WTC11 (cell line): ENCODE measurements at regions not wholly inside any gene's neighbourhood (a gene's known extent, or its start where the extent isn't known, plus 50 kb on each side); places are given as distances from the start of the nearest gene placed in this dataset.
"Not testable (repeated sequence)": the region's sequence is repeated elsewhere in the genome, so short reads cannot be mapped to it uniquely, and the experiment has no call there.

Source experiments
- ATAC-seq: fragments of 200-7000 bp; cut with Tn5 transposase; 2 replicates; pipeline ENCODE4 v1.10.0; 2021; ENCODE audit warnings: mild to moderate bottlenecking, moderate library complexity
- CTCF ChIA-PET: fragments of 300-600 bp; sonication (Branson Sonifier 250); formaldehyde crosslinking; loops from one replicate; lab custom pipeline; 2021; ENCODE audit warnings: antibody characterized with exemption; lab: Charles Lee
- POLR2A ChIA-PET: fragments of 350-600 bp; sonication (Branson Sonifier 250); formaldehyde crosslinking; loops from one replicate; lab custom pipeline; 2021; ENCODE audit warnings: antibody characterized with exemption; lab: Charles Lee
- DNase-seq: peaks from one replicate; pipeline ENCODE4 v3.0.0; 2021; ENCODE audit warnings: low spot score
- H3K27ac Mint-ChIP-seq: 2 replicates; pipeline ENCODE4 v1.8.0; 2021; ENCODE audit warnings: mixed read lengths
- H3K27me3 Mint-ChIP-seq: 2 replicates; pipeline ENCODE4 v1.8.0; 2021; ENCODE audit warnings: low read depth, mild to moderate bottlenecking, moderate library complexity, mixed read lengths
- H3K36me3 Mint-ChIP-seq: 2 replicates; pipeline ENCODE4 v1.8.0; 2021; ENCODE audit warnings: mixed read lengths
- H3K4me1 Mint-ChIP-seq: 2 replicates; pipeline ENCODE4 v1.8.0; 2022; ENCODE audit warnings: mixed read lengths
- H3K4me3 Mint-ChIP-seq: 2 replicates; pipeline ENCODE4 v1.8.0; 2021; ENCODE audit warnings: mild to moderate bottlenecking, moderate library complexity, mixed read lengths
- H3K9me3 Mint-ChIP-seq: 2 replicates; pipeline ENCODE4 v1.8.0; 2021; ENCODE audit warnings: mixed read lengths
- ATF1 ChIP-seq: sonication (generic); formaldehyde crosslinking; IDR thresholded peaks from 2 replicates; pipeline ENCODE4 v1.8.1; 2023; ENCODE audit warnings: mild to moderate bottlenecking, moderate library complexity, missing genetic modification reagents
- CBFB ChIP-seq: sonication (generic); formaldehyde crosslinking; IDR thresholded peaks from 2 replicates; pipeline ENCODE4 v1.8.1; 2022; ENCODE audit warnings: mild to moderate bottlenecking, low read depth, missing genetic modification reagents
- ELF4 ChIP-seq: sonication (generic); formaldehyde crosslinking; IDR thresholded peaks from 2 replicates; pipeline ENCODE4 v1.8.1; 2022; ENCODE audit warnings: low read depth, mild to moderate bottlenecking, moderate library complexity, missing genetic modification reagents
- HMGA2 ChIP-seq: fragments of 250-450 bp; sonication (Bioruptor Pico); IDR thresholded peaks from 2 replicates; pipeline ENCODE4 v1.4.0; 2021; ENCODE audit warnings: mild to moderate bottlenecking, moderate library complexity
- JAZF1 ChIP-seq: fragments of 250-450 bp; sonication (Bioruptor Pico); IDR thresholded peaks from 2 replicates; pipeline ENCODE4 v1.9.0; 2021; ENCODE audit warnings: moderate library complexity, mild to moderate bottlenecking, inconsistent platforms
- JUN ChIP-seq: sonication (generic); formaldehyde crosslinking; IDR thresholded peaks from 2 replicates; pipeline ENCODE4 v1.8.0; 2023; ENCODE audit warnings: mild to moderate bottlenecking, missing genetic modification reagents
- MYBL2 ChIP-seq: sonication (generic); formaldehyde crosslinking; IDR thresholded peaks from 2 replicates; pipeline ENCODE4 v1.8.1; 2023; ENCODE audit warnings: mild to moderate bottlenecking, moderate library complexity, missing genetic modification reagents
- NR1H2 ChIP-seq: sonication (generic); formaldehyde crosslinking; IDR thresholded peaks from 2 replicates; pipeline ENCODE4 v1.9.0; 2021; ENCODE audit warnings: mild to moderate bottlenecking, moderate library complexity, missing genetic modification reagents
- RELA ChIP-seq: sonication (generic); formaldehyde crosslinking; IDR thresholded peaks from 2 replicates; pipeline ENCODE4 v1.8.1; 2022; ENCODE audit warnings: missing genetic modification reagents, mild to moderate bottlenecking, borderline replicate concordance
- SOX15 ChIP-seq: fragments of 250-450 bp; sonication (Bioruptor Pico); IDR thresholded peaks from 2 replicates; pipeline ENCODE4 v1.9.0; 2021; ENCODE audit warnings: mild to moderate bottlenecking
- TEAD1 ChIP-seq: sonication (generic); formaldehyde crosslinking; IDR thresholded peaks from 2 replicates; pipeline ENCODE4 v1.8.0; 2022; ENCODE audit warnings: mild to moderate bottlenecking, missing genetic modification reagents
- TP53 ChIP-seq: sonication (generic); formaldehyde crosslinking; IDR thresholded peaks from 2 replicates; pipeline ENCODE4 v1.8.1; 2023; ENCODE audit warnings: mild to moderate bottlenecking, missing genetic modification reagents
- ZBTB21 ChIP-seq: sonication (generic); formaldehyde crosslinking; IDR thresholded peaks from 2 replicates; pipeline ENCODE4 v1.8.1; 2023; ENCODE audit warnings: mild to moderate bottlenecking, missing genetic modification reagents, borderline replicate concordance
- ZNF121 ChIP-seq: sonication (generic); formaldehyde crosslinking; IDR thresholded peaks from 2 replicates; pipeline ENCODE4 v1.8.0; 2023; ENCODE audit warnings: missing genetic modification reagents
- ZNF416 ChIP-seq: fragments of 250-450 bp; sonication (Bioruptor Pico); IDR thresholded peaks from 2 replicates; pipeline ENCODE4 v1.9.0; 2021; ENCODE audit warnings: mild to moderate bottlenecking, inconsistent platforms
- ZNF423 ChIP-seq: fragments of 250-450 bp; sonication (Bioruptor Pico); IDR thresholded peaks from 2 replicates; pipeline ENCODE4 v2.1.2; 2022; ENCODE audit warnings: mild to moderate bottlenecking, moderate library complexity
- ZNF671 ChIP-seq: fragments of 250-450 bp; sonication (Bioruptor Pico); IDR thresholded peaks from 2 replicates; pipeline ENCODE4 v1.8.0; 2021; ENCODE audit warnings: mild to moderate bottlenecking
- TF ChIP-seq, protein P1 (sequence below): sonication (generic); formaldehyde crosslinking; IDR thresholded peaks from 2 replicates; pipeline ENCODE4 v1.8.1; 2023; ENCODE audit warnings: mild to moderate bottlenecking, missing genetic modification reagents
- TF ChIP-seq, protein P2 (sequence below): fragments of 250-450 bp; sonication (Bioruptor Pico); IDR thresholded peaks from 2 replicates; pipeline ENCODE4 v2.1.2; 2022; ENCODE audit warnings: mild to moderate bottlenecking, moderate library complexity
- TF ChIP-seq, protein P3 (sequence below): fragments of 250-450 bp; sonication (Bioruptor Pico); IDR thresholded peaks from 2 replicates; pipeline ENCODE4 v1.9.0; 2021; ENCODE audit warnings: mild to moderate bottlenecking, borderline replicate concordance
- TF ChIP-seq, protein P4 (sequence below): sonication (generic); formaldehyde crosslinking; IDR thresholded peaks from 2 replicates; pipeline ENCODE4 v1.8.1; 2023; ENCODE audit warnings: mild to moderate bottlenecking, missing genetic modification reagents

DNA sequence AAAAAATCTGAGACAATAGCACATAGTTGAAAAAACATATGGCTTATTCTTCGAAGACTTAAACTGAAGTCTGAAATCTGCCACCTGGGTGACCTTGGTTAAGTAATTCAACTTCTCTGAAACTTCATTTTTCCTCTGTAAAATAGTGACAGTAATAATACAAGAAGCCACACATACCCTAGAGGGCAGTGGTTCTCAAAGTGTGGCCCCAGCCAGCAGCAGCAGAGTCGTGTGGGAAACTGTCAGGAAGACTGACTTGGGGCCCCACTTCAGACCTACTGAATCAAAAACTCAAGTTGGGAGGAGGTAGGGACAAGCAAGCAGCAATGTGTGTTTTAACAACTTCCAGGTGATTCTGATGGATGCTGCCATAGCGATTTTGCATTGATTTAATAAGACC, 249.9 kb downstream of the HNRNPD start (continued):
- TF ChIP-seq JAZF1 (CRISPR knock-in tag) = no peak

DNA sequence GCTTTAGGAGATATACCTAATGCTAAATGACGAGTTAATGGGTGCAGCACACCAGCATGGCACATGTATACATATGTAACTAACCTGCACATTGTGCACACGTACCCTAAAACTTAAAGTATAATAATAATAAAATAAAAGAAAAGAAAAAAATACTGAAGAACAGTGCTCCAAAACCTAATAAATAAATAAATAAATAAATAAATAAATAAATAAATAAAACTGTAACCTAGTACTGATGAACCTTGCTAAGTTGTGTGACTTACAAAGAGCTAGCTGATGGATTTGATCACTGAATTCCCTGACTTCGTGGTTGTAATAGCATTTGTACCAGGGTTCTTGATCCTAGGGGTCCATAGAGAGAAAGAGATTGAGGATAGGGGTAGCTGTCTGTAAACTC, 258.6 kb downstream of the HNRNPD start:
- H3K27ac Mint-ChIP-seq, H3K27me3 Mint-ChIP-seq, CTCF ChIA-PET, H3K4me3 Mint-ChIP-seq, POLR2A ChIA-PET, H3K36me3 Mint-ChIP-seq, H3K4me1 Mint-ChIP-seq, DNase-seq, ATAC-seq: not testable (repeated sequence)
- TF ChIP-seq HMGA2 (CRISPR knock-in tag) = 0 out of 2 replicates have a peak, but pooled peaks have one; percentile 22
- H3K9me3 Mint-ChIP-seq = peaks cover 10% of the 10 kb centered on the region

DNA sequence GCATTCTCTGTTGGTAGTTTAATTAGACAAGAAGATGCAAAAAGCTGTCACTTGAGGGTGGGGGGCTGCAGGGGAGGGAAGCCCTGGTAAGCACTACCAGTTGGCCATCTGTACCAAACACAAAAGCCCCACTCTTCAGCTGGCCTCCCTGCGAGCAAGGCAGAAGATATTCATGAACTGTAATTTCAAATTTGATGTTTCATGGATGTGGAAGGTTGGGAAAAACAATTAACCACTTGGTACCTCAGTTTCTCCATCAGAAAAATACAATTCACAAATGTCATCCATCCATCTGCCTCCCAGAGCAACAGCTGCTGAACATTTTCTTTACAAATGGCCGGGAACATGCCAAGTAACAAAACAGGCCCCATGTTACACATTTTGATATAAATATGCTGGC, 265.3 kb downstream of the HNRNPD start:
- no peak for ATAC-seq
- TF ChIP-seq ATF1 = no peak
- Mint-ChIP-seq H3K4me3 (no peak overlapping the region), H3K36me3 (no peaks in the 10 kb centered on the region), H3K27ac (no peak overlapping the region), H3K27me3 (no peaks in the 10 kb centered on the region), H3K4me1 (peaks cover 15% of the 10 kb centered on the region), H3K9me3 (peaks cover 3% of the 10 kb centered on the region; the same call in 1 of the 2 replicates)
- no peak for DNase-seq
- CTCF ChIA-PET = no interaction called here
- POLR2A ChIA-PET = no interaction called here

DNA sequence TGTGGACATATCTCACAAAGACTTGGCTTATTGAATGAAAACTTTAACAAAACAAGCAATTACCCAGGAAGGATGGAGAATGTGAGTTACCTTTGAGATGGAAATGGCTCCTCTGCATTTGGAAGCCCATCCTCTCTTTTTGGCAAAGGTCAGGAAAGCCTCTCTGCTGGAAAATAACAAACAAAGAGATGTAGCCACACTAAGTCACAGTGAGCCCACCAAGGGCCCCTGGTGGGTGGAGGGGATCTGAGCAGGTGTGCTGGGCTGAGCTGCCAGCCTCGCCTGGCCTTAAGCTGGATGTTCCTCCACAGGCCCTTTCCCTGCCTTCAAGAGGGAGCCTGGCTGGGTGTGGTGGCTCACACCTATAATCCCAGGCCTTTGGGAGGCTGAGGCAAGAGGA, 269.2 kb downstream of the HNRNPD start:
- peaks cover 7% of the 10 kb centered on the region; the same call in 1 of the 2 replicates for H3K9me3 Mint-ChIP-seq
- no peak for DNase-seq
- H3K4me1 Mint-ChIP-seq = peaks cover 15% of the 10 kb centered on the region
- TF ChIP-seq ZNF423 (peak; percentile 35; the same call in 1 of the 2 replicates), ZNF671 (CRISPR knock-in tag) (no peak), ZNF121 (CRISPR knock-in tag) (peak; percentile 43; the same call in 1 of the 2 replicates), ZBTB21 (CRISPR knock-in tag) (no peak), SOX15 (CRISPR knock-in tag) (no peak), NR1H2 (no peak)
- ChIA-PET CTCF (no interaction called here), POLR2A (no interaction called here)
- H3K4me3 Mint-ChIP-seq = no peak overlapping the region
- peak; percentile 91 for ATAC-seq
- no peaks in the 10 kb centered on the region for H3K36me3 Mint-ChIP-seq
- no peak overlapping the region for H3K27ac Mint-ChIP-seq
- no peaks in the 10 kb centered on the region for H3K27me3 Mint-ChIP-seq

DNA sequence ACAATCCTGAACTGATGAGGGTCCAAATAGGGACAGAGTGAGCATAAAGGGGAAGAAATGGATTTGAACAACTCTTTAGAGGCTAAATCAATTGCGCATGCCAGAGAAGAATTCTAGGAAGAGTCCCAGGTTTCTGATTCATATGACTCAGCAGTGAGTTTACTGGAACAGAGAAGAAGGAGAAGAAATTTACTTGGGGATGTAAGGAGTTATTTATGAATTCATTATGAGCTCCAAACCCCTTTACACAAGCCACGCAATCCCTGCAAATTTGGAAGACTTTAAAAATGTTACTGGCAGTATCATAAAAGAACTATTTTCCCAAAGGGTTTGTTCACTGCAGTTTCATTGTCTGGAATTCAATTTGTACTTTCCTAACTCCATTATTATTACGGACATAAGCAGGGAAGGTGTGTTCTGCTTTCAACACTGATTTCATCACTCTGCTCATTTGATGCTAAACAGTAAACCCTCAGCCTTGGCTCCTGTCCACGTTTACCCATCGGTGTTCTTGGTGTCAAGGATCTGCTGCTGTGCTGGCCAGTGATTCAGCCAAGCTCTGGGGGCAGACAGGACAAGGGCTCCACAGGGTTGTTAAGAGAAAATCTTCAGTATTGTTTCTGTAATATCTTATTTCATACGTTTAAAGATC, 273.7 kb downstream of the HNRNPD start:
- CTCF ChIA-PET = interaction anchor here (0.9 kb wide), 1 partner anchor 168 kb away, joined by 3 read pairs; no protein-coding TSS in a partner anchor
- ATAC-seq = no peak
- H3K4me3 Mint-ChIP-seq = no peak overlapping the region
- H3K36me3 Mint-ChIP-seq = no peaks in the 10 kb centered on the region
- POLR2A ChIA-PET = no interaction called here
- no peak for DNase-seq
- H3K27me3 Mint-ChIP-seq = no peaks in the 10 kb centered on the region
- peaks cover 7% of the 10 kb centered on the region; the same call in 1 of the 2 replicates for H3K9me3 Mint-ChIP-seq
- peaks cover 5% of the 10 kb centered on the region for H3K4me1 Mint-ChIP-seq
- no peak overlapping the region for H3K27ac Mint-ChIP-seq
- TF ChIP-seq, protein P1, sequence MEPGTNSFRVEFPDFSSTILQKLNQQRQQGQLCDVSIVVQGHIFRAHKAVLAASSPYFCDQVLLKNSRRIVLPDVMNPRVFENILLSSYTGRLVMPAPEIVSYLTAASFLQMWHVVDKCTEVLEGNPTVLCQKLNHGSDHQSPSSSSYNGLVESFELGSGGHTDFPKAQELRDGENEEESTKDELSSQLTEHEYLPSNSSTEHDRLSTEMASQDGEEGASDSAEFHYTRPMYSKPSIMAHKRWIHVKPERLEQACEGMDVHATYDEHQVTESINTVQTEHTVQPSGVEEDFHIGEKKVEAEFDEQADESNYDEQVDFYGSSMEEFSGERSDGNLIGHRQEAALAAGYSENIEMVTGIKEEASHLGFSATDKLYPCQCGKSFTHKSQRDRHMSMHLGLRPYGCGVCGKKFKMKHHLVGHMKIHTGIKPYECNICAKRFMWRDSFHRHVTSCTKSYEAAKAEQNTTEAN (CRISPR knock-in tag) = no peak
- TF ChIP-seq ELF4 (CRISPR knock-in tag) = no peak
- TF ChIP-seq, protein P2, sequence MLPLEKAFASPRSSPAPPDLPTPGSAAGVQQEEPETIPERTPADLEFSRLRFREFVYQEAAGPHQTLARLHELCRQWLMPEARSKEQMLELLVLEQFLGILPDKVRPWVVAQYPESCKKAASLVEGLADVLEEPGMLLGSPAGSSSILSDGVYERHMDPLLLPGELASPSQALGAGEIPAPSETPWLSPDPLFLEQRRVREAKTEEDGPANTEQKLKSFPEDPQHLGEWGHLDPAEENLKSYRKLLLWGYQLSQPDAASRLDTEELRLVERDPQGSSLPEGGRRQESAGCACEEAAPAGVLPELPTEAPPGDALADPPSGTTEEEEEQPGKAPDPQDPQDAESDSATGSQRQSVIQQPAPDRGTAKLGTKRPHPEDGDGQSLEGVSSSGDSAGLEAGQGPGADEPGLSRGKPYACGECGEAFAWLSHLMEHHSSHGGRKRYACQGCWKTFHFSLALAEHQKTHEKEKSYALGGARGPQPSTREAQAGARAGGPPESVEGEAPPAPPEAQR = no peak
- TF ChIP-seq TP53 = no peak
- TF ChIP-seq RELA = no peak
- TF ChIP-seq, protein P3, sequence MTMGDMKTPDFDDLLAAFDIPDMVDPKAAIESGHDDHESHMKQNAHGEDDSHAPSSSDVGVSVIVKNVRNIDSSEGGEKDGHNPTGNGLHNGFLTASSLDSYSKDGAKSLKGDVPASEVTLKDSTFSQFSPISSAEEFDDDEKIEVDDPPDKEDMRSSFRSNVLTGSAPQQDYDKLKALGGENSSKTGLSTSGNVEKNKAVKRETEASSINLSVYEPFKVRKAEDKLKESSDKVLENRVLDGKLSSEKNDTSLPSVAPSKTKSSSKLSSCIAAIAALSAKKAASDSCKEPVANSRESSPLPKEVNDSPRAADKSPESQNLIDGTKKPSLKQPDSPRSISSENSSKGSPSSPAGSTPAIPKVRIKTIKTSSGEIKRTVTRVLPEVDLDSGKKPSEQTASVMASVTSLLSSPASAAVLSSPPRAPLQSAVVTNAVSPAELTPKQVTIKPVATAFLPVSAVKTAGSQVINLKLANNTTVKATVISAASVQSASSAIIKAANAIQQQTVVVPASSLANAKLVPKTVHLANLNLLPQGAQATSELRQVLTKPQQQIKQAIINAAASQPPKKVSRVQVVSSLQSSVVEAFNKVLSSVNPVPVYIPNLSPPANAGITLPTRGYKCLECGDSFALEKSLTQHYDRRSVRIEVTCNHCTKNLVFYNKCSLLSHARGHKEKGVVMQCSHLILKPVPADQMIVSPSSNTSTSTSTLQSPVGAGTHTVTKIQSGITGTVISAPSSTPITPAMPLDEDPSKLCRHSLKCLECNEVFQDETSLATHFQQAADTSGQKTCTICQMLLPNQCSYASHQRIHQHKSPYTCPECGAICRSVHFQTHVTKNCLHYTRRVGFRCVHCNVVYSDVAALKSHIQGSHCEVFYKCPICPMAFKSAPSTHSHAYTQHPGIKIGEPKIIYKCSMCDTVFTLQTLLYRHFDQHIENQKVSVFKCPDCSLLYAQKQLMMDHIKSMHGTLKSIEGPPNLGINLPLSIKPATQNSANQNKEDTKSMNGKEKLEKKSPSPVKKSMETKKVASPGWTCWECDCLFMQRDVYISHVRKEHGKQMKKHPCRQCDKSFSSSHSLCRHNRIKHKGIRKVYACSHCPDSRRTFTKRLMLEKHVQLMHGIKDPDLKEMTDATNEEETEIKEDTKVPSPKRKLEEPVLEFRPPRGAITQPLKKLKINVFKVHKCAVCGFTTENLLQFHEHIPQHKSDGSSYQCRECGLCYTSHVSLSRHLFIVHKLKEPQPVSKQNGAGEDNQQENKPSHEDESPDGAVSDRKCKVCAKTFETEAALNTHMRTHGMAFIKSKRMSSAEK (CRISPR knock-in tag) = no peak
- TF ChIP-seq, protein P4, sequence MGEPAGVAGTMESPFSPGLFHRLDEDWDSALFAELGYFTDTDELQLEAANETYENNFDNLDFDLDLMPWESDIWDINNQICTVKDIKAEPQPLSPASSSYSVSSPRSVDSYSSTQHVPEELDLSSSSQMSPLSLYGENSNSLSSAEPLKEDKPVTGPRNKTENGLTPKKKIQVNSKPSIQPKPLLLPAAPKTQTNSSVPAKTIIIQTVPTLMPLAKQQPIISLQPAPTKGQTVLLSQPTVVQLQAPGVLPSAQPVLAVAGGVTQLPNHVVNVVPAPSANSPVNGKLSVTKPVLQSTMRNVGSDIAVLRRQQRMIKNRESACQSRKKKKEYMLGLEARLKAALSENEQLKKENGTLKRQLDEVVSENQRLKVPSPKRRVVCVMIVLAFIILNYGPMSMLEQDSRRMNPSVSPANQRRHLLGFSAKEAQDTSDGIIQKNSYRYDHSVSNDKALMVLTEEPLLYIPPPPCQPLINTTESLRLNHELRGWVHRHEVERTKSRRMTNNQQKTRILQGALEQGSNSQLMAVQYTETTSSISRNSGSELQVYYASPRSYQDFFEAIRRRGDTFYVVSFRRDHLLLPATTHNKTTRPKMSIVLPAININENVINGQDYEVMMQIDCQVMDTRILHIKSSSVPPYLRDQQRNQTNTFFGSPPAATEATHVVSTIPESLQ (CRISPR knock-in tag) = no peak
- TF ChIP-seq MYBL2 (CRISPR knock-in tag) = no peak
- no peak for TF ChIP-seq CBFB (CRISPR knock-in tag)
- TF ChIP-seq JUN (CRISPR knock-in tag) = no peak
- no peak for TF ChIP-seq TEAD1
- no peak for TF ChIP-seq ZNF416 (CRISPR knock-in tag)
